Activated CD8-positive, alpha-beta memory T cell treated with anti-CD3 and anti-CD28 coated beads for 36 hours (primary cell): ENCODE measurements at regions not wholly inside any gene's neighbourhood (a gene's known extent, or its start where the extent isn't known, plus 50 kb on each side); places are given as distances from the start of the nearest gene placed in this dataset.

Experiments used
- CTCF ChIA-PET: fragments of 350-600 bp; sonication (Branson Sonifier 250); formaldehyde crosslinking; loops from one replicate; lab custom pipeline; 2021; ENCODE audit warnings: antibody characterized with exemption; lab: Charles Lee
- POLR2A ChIA-PET: fragments of 350-600 bp; sonication (Branson Sonifier 250); formaldehyde crosslinking; loops from one replicate; lab custom pipeline; 2021; ENCODE audit warnings: antibody characterized with exemption; lab: Charles Lee

- ChIA-PET CTCF (no interaction called here), POLR2A (no interaction called here)
Measured at GRCh38 chr1:87262688-87263087, 66.0 kb upstream of the LMO4 start.

- CTCF ChIA-PET: no interaction called here
Measured at GRCh38 chr1:87263281-87263680, 65.4 kb upstream of the LMO4 start.

DNA sequence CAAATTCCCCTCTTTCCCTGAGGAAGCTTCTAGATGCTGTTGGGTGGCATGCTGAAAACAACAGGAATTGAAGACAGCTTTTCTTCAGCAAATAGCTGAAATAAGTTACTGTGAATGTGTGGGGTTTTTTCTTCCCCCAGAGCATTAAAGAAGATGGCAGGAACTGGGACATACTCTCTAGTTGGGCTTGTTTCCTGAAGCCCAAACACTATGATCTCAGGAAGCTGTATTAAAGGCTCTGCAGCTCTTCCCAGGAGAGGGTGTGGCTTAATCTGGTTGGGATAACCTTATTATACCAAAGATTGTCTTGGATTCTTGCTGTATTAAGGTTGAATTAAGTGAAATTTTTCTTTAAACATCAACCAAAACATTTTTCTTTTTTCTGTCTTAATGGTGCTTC lies 64.9 kb upstream of the LMO4 start:
- CTCF ChIA-PET: no interaction called here
- POLR2A ChIA-PET: no interaction called here

More at GRCh38 chr1:87263281-87263680, 65.4 kb upstream of the LMO4 start:
- POLR2A ChIA-PET: no interaction called here

GRCh38 chr1:87264976-87265375 lies 63.7 kb upstream of the LMO4 start:
- ChIA-PET CTCF (no interaction called here), POLR2A (no interaction called here)

GRCh38 chr1:87265786-87266185 lies 62.9 kb upstream of the LMO4 start:
- POLR2A ChIA-PET: no interaction called here
- CTCF ChIA-PET: no interaction called here

DNA sequence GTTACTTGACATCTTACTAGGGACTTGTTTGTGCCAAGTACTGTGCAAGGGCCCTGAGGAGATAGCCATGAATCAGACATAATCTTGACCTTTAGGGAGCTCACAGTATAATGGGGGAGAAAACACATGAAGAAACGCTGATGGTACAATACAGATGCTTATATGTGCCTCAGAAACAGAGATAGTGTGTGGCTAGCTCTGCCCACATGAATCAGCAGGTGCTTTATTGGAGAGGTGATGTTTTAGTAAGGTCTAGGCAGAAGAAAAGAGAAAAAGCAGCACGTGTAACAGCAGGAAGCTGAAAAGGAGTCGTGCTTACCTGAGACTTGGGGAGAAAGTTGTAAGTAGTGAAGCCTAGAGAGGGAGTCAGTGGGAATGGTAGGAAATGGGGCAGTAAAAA lies 60.6 kb upstream of the LMO4 start:
- CTCF ChIA-PET: no interaction called here
- POLR2A ChIA-PET: no interaction called here

DNA sequence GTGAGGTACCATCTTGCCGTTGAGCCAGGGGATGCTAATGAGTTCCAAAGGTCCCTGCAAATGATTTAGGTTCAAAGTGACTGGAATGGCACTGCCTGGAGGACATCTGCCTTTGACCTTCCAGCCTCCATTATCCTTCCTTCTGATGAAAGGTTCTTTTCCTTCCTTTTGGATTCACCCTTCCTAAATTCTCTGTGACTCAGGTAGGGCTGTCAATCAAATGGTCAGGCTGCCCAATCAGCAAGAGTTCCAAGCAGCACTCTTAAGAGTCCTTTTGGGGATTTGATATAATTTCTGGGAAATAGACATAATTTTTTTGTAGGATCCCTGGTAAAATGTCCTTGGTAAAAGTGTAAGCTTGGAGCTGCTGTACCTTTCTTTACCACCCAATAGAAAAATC lies 58.8 kb upstream of the LMO4 start:
- ChIA-PET CTCF (no interaction called here), POLR2A (no interaction called here)

GRCh38 chr1:87273291-87273690 lies 55.4 kb upstream of the LMO4 start:
- ChIA-PET CTCF (no interaction called here), POLR2A (interaction anchor here (0.7 kb wide), 1 partner anchor 23 kb away, joined by 4 read pairs; no protein-coding TSS in a partner anchor)

DNA sequence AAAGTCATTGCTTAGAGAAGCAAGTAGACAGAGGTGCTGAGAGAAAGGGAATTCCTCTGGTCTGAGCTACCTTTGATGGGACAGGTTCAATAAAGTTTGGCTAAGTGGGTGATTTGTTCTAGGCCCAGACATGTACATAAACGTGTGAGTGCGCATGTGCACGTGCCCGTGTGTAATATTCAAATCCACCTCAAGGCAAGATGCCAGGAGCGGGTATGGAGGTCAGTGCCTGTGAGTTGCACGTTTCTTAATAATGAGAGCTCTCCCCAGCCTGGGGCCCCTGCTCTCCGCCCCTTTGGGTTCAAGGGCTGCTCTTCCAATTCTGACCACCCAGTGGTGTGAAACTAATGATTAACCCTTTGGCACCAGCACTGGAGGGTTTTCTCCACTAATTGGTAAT lies 53.8 kb upstream of the LMO4 start:
- ChIA-PET CTCF (no interaction called here), POLR2A (no interaction called here)

DNA sequence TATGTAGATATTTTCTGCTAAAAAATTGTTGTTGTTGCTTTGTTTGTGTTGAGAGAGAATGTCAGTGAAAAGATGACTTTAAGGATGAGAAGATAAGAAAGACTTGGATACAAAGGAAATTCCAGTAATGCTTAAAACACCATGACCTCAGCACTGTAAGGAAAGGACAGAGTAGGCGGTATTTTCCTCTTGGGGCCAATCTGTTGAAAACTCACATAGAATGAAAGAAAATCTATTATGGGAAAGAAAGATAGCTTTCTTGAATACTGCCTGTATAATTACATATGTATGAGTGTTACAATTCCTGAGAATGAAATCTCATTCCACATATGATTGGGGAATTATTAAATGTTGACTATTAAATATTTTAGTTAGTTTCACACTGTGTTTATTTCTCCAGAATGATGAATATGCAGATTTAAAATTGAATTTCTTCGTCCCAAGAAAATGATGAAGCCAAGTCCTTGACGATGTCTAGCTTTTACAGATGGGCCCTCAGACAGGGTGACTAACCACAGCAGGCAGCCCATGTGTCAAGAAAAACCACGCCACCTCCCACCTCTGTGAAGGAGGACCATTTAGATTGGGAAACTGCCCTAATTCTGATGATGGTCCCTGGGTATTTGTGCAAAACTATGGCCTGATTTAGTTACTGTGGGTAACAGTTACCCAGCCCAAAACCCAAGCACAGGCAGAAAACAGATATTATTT lies 49.7 kb upstream of the LMO4 start:
- ChIA-PET POLR2A (no interaction called here), CTCF (no interaction called here)
